Activated B cell treated with CpG ODN at 0.5 μM for 24 hours (primary cell): ENCODE measurements at regions not wholly inside any gene's neighbourhood (a gene's known extent, or its start where the extent isn't known, plus 50 kb on each side); places are given as distances from the start of the nearest gene placed in this dataset.

Experiments used
- ATAC-seq: fragments of 200-7000 bp; cut with Tn5 transposase; one replicate; pipeline ENCODE4 v1.10.0; 2021; ENCODE audit warnings: low read depth, mild to moderate bottlenecking, moderate library complexity
- CTCF ChIA-PET: fragments of 350-600 bp; sonication (Branson Sonifier 250); formaldehyde crosslinking; loops from one replicate; lab custom pipeline; 2021; ENCODE audit warnings: antibody characterized with exemption; lab: Charles Lee
- POLR2A ChIA-PET: fragments of 350-600 bp; sonication (Branson Sonifier 250); formaldehyde crosslinking; loops from one replicate; lab custom pipeline; 2021; ENCODE audit warnings: antibody characterized with exemption; lab: Charles Lee
- DNase-seq: peaks from one replicate; pipeline ENCODE4 v3.0.0; 2022
- H3K27ac Mint-ChIP-seq: one replicate; pipeline ENCODE4 v1.8.0; 2020; ENCODE audit warnings: mixed read lengths
- H3K27me3 Mint-ChIP-seq: one replicate; pipeline ENCODE4 v1.8.0; 2021; ENCODE audit warnings: mixed read lengths
- H3K36me3 Mint-ChIP-seq: one replicate; pipeline ENCODE4 v1.8.0; 2021; ENCODE audit warnings: low read depth, mixed read lengths
- H3K4me1 Mint-ChIP-seq: one replicate; pipeline ENCODE4 v1.8.0; 2021; ENCODE audit warnings: mixed read lengths
- H3K4me3 Mint-ChIP-seq: one replicate; pipeline ENCODE4 v1.8.0; 2020; ENCODE audit warnings: mild to moderate bottlenecking, mixed read lengths
- H3K9me3 Mint-ChIP-seq: one replicate; pipeline ENCODE4 v1.8.0; 2020; ENCODE audit warnings: mixed read lengths
- intact Hi-C: fragments of 100-400 bp; cut with micrococcal nuclease; formaldehyde crosslinking; loops from one replicate; pipeline ENCODE4 v1.15.1; 2024
- TF ChIP-seq, protein P1 (sequence below): fragments of 200-600 bp; IDR thresholded peaks from one replicate; pipeline ENCODE4 v1.8.0; 2022; ENCODE audit warnings: antibody characterized with exemption, mild to moderate bottlenecking

DNA sequence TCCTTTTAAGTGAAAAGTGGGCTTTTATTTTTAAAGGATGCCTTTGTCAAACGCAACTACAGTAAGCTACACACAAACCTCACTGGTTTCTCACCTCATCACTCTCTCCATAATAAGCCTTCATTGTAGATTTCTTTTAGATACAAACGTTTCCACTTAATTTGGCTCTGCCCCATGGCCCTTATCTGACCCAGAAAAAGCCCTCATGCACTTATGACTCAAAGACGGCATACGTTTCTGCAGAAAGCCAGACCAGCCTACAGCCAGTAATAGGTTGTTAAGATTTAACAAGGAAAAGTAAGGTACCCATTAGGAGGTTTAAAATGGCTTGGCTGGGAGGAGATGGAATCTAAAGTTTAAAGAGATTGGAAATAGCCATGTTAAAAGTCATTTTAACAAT is 914.6 kb upstream of the INTU start:
- Mint-ChIP-seq H3K9me3 (peaks cover 12% of the 10 kb centered on the region), H3K4me1 (no peaks in the 10 kb centered on the region), H3K27ac (no peak overlapping the region), H3K36me3 (no peaks in the 10 kb centered on the region), H3K27me3 (no peaks in the 10 kb centered on the region), H3K4me3 (no peak overlapping the region)
- TF ChIP-seq, protein P1, sequence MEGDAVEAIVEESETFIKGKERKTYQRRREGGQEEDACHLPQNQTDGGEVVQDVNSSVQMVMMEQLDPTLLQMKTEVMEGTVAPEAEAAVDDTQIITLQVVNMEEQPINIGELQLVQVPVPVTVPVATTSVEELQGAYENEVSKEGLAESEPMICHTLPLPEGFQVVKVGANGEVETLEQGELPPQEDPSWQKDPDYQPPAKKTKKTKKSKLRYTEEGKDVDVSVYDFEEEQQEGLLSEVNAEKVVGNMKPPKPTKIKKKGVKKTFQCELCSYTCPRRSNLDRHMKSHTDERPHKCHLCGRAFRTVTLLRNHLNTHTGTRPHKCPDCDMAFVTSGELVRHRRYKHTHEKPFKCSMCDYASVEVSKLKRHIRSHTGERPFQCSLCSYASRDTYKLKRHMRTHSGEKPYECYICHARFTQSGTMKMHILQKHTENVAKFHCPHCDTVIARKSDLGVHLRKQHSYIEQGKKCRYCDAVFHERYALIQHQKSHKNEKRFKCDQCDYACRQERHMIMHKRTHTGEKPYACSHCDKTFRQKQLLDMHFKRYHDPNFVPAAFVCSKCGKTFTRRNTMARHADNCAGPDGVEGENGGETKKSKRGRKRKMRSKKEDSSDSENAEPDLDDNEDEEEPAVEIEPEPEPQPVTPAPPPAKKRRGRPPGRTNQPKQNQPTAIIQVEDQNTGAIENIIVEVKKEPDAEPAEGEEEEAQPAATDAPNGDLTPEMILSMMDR: no peak
- ChIA-PET CTCF (no interaction called here), POLR2A (no interaction called here)
- ATAC-seq (no peak), DNase-seq (no peak)
- intact Hi-C loops: no loop called here

DNA sequence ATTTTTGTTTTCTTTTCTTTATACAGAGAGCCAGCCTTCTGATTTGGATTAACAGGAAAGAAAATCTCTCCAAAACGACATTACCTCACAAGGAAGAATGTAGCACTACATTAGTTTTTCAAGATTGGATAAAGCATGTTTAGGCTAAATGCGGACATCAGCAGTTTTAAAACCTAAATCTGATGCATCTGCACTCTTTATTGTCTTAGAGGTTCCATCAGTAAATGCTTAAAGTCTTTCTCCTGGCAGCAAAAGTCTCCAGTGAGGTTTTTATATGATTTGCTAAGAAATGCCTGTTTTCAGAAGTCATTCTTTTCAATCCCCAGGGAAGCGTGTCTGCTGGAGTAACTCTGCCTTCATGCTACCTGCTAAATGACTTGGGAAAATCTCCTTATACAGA is 912.9 kb upstream of the INTU start:
- no peaks in the 10 kb centered on the region for H3K4me1 Mint-ChIP-seq
- ChIA-PET CTCF (no interaction called here), POLR2A (no interaction called here)
- intact Hi-C loops: no loop called here
- no peak overlapping the region for H3K27ac Mint-ChIP-seq
- H3K27me3 Mint-ChIP-seq: no peaks in the 10 kb centered on the region
- no peaks in the 10 kb centered on the region for H3K36me3 Mint-ChIP-seq
- no peak overlapping the region for H3K4me3 Mint-ChIP-seq
- DNase-seq (no peak), ATAC-seq (no peak)
- peaks cover 12% of the 10 kb centered on the region for H3K9me3 Mint-ChIP-seq
- TF ChIP-seq, protein P1: no peak

GRCh38 chr4:126725906-126726305 is 906.9 kb upstream of the INTU start:
- Mint-ChIP-seq H3K4me3 (no peak overlapping the region), H3K36me3 (no peaks in the 10 kb centered on the region), H3K27ac (no peak overlapping the region), H3K9me3 (peaks cover 3% of the 10 kb centered on the region), H3K4me1 (no peaks in the 10 kb centered on the region), H3K27me3 (no peaks in the 10 kb centered on the region)
- intact Hi-C loops: no loop called here
- TF ChIP-seq, protein P1: no peak
- POLR2A ChIA-PET: no interaction called here
- DNase-seq: no peak
- CTCF ChIA-PET: no interaction called here
- no peak for ATAC-seq

DNA sequence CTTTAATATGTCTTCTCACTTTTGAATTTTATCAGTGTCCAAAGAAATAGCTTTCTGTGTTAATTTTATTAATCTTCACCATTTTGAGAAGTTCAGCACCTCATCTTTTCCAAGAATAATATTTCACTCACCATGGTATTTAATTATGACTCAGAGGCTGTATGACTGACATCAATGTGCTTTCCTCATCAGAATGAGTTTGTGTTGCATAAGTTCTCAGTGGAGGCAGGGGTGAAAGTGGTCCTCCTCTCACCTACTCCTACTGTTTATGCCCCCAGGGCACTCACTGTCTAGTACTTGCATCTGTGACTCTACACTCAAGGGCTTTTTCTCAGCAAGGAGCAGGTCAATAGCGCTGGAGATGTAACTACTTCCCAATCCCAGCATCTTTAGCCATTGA is 905.3 kb upstream of the INTU start:
- intact Hi-C loops: no loop called here
- no peak overlapping the region for H3K4me3 Mint-ChIP-seq
- POLR2A ChIA-PET: no interaction called here

DNA sequence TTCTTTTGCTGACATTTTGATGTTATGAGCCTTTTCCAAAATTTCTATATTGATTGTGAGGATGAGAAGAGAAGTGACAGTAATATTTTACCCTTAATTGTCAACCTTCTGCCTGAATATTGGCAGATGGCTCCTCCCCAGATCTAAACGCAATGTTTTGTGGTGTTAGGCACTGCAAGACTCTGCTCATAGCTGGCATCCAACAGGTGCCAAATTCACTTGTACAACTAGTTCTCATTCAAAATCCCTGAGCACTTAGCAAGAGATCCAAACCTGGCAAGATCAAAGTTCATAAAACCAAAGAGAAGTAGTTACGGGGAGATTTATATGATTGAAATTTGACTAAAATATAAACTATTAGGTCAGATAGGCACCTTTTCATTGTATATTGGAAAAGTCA is 901.7 kb upstream of the INTU start:
- no peak for ATAC-seq
- POLR2A ChIA-PET: no interaction called here

More for the DNA sequence above, 905.3 kb upstream of the INTU start:
- Mint-ChIP-seq H3K27me3 (no peaks in the 10 kb centered on the region), H3K9me3 (peaks cover 3% of the 10 kb centered on the region), H3K27ac (no peak overlapping the region), H3K4me1 (no peaks in the 10 kb centered on the region), H3K36me3 (no peaks in the 10 kb centered on the region)
- TF ChIP-seq, protein P1: no peak
- CTCF ChIA-PET: no interaction called here
- DNase-seq: no peak
- no peak for ATAC-seq

More for the DNA sequence above, 901.7 kb upstream of the INTU start:
- no peaks in the 10 kb centered on the region for H3K36me3 Mint-ChIP-seq
- CTCF ChIA-PET: no interaction called here
- no peak overlapping the region for H3K27ac Mint-ChIP-seq
- TF ChIP-seq, protein P1: no peak
- H3K4me3 Mint-ChIP-seq: no peak overlapping the region
- no peaks in the 10 kb centered on the region for H3K4me1 Mint-ChIP-seq
- peaks cover 3% of the 10 kb centered on the region for H3K9me3 Mint-ChIP-seq
- DNase-seq: no peak
- intact Hi-C loops: no loop called here
- no peaks in the 10 kb centered on the region for H3K27me3 Mint-ChIP-seq
